WI38 (cell line): ENCODE measurements at regions not wholly inside any gene's neighbourhood (a gene's known extent, or its start where the extent isn't known, plus 50 kb on each side); places are given as distances from the start of the nearest gene placed in this dataset.

Experiments
- H3K4me3 ChIP-seq: 2 replicates; pipeline ENCODE4 v1.5.1; 2011; ENCODE audit warnings: low read depth, mild to moderate bottlenecking, control low read depth, low read length
- TF ChIP-seq, protein P1 (sequence below): IDR thresholded peaks from 2 replicates; pipeline ENCODE4 v1.5.1; 2012; ENCODE audit warnings: low read depth, mild to moderate bottlenecking, control low read depth, low read length

DNA sequence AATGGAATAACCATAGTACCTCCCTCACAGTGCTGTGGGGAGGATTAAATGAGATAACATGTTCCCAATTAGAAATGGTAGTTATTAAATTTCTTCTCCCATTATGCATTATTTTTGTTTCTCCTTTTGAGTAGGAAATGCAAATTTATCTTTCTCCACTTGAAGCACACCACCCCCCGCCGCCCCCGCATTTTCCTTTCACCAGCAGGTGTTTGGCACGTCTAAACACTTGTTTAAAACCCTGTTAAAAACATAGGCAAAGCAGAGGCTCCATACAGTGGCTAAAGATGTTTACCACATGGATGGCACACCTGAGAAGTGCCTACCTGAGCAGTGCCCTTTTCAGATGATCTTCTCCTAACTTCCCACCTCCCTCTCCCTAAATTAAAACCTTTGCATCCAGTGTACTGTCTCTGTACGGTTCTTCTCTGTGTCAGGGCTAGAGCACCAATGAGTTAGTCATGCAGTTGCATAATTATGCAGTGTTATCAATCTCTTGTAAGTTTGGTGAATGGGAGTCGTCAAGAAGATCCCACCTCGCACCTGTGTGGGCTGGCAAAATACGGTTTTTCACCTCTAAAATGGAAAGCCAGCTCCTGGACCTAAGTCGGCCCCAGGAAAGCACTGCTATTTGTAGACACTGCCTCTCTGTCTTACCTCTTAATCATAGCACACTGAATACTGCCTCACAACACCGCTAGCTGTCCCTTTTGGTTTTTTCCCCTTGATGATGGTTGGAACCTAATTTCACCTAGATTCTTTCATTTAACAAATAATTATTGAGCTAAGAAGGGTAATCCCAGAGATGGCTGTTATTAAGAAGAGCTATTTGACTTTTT is 122.0 kb downstream of the CT47B1 start:
- TF ChIP-seq, protein P1, sequence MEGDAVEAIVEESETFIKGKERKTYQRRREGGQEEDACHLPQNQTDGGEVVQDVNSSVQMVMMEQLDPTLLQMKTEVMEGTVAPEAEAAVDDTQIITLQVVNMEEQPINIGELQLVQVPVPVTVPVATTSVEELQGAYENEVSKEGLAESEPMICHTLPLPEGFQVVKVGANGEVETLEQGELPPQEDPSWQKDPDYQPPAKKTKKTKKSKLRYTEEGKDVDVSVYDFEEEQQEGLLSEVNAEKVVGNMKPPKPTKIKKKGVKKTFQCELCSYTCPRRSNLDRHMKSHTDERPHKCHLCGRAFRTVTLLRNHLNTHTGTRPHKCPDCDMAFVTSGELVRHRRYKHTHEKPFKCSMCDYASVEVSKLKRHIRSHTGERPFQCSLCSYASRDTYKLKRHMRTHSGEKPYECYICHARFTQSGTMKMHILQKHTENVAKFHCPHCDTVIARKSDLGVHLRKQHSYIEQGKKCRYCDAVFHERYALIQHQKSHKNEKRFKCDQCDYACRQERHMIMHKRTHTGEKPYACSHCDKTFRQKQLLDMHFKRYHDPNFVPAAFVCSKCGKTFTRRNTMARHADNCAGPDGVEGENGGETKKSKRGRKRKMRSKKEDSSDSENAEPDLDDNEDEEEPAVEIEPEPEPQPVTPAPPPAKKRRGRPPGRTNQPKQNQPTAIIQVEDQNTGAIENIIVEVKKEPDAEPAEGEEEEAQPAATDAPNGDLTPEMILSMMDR: no peak
- H3K4me3 ChIP-seq: no peak overlapping the region

DNA sequence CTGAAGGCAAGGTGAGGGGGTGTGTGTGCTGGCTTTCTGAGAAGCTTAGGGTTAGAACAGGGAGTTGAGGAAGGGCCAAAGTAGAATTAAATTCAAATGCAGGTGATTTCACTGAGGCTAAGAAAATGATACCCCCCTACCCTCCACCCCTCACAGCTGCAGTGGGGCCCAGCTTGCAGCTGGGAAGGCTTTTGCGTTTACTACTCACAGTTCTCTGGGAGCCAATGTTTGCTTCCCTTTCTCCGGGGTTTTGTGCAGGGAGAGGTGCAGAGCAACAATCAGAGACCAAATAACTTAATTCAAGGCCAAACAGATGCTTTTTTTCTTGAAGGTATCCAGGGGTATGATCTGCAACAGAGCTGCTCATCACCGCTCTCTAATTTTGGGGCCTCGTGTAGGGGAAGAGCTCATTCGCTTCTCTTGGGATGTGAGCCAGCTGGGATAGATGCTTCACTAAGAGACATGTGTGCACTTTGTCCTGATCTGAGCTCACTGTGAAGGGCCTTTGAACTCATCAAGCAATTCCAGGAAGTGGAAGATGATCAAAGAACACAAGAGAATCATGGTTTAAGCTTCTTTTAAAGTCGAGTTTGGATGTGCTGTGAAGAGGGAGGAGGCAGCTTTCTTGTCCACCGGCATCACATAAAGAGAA is 122.7 kb upstream of the C1GALT1C1 start:
- TF ChIP-seq, protein P1: no peak
- H3K4me3 ChIP-seq: no peak overlapping the region

DNA sequence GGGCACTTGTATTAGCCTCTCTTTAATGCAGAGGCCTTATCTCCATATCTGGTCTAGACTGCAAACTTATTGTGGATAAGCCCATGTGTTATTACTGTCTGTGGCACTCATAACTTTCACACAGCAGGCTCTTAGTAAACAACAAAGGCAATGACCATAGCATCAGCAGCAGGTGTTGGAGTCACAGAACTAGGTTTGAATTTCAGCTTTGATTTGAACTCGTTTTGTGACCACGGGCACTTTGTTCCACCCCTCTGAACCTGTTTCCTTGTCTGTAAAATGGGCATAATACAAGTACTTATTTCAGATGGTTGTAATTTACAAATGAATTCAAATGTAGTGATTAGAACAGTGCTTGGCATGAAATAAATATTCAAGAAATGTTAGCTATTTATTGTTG is 121.8 kb upstream of the C1GALT1C1 start:
- no peak overlapping the region for H3K4me3 ChIP-seq

DNA sequence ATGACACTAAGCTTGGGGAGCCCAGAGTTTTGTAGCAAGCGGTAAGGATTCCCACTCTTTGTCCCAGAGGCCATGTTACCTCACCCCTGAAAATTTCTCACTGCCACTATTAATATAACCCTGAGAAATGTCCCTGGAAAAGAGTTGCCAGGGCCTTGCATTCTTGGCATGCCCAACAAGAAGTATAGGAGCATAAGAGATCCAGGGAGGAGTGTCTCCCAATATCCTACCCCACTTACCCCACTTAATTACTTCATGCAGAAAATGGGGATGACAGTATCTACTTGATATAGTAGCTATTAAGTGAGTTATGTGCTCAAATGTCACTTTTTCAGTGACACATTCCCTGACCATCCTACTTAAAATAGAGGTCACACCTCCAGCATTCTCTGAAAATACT is 120.5 kb upstream of the C1GALT1C1 start:
- no peak overlapping the region for H3K4me3 ChIP-seq
- TF ChIP-seq, protein P1: no peak

More for the DNA sequence above, 121.8 kb upstream of the C1GALT1C1 start:
- TF ChIP-seq, protein P1: no peak

DNA sequence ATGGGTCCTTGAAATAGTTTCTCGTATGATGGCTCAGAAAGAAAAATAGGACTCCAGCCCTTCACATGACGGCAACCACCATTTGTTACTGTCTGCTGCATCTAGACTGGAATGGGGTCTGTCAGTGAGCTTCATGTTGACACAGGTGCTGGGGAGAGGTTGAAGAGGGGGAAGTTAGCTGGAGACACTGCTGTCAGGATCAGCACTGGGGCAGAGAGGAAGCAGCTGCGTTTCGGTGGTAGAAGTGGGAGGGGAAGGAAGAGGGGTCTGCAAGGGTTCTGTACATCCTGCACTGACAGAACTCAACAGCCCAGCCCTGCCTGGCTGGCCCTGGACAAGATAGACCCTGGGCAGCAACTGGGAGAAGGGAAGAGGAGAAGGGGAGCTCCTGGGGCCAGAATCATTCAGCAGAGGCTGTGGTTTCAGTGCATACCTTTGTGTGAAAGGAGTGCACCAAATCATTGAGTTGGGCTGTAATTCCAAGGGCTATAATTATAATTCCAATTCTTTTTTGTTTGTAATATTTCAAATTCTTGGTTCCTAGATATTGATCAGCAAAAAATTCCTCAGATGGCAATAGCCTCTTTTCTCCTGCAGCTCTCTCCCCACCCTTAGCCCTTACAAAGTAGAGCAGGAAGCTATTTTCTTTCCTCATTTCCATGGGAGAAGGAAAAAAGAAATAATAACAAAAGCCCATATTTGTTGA is 119.4 kb upstream of the C1GALT1C1 start:
- TF ChIP-seq, protein P1: no peak
- H3K4me3 ChIP-seq: no peak overlapping the region

DNA sequence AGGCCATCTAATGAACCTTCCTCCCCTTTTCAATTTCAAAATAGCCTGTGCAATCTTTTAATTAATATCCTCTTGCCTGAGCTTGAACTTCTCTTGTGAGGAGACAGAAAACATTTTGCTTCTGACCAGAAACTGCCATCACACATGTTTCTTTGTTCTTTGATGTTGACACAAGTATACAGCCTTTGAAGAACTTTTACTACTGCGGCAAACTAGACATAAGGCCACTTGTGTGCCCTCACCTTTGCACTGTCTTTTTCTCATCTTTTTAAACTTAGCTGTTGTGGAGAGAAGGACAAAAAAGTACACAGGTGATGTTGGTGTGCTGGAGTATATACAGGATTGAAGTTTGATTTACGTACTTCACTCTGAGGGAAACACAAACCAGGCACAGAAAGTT is 116.3 kb upstream of the C1GALT1C1 start:
- H3K4me3 ChIP-seq: no peak overlapping the region
- TF ChIP-seq, protein P1: no peak
